NCI-H510A treated with DMSO at 0.1 percent for 48 hours (cell line): ENCODE measurements at regions not wholly inside any gene's neighbourhood (a gene's known extent, or its start where the extent isn't known, plus 50 kb on each side); places are given as distances from the start of the nearest gene placed in this dataset.
A peak's percentile ranks its signal among the peaks of the same experiment; 100 is the strongest.

ENCODE experiments used
- DNase-seq: peaks from one replicate; lab custom pipeline; 2025; lab: John Stamatoyannopoulos, UW

DNA sequence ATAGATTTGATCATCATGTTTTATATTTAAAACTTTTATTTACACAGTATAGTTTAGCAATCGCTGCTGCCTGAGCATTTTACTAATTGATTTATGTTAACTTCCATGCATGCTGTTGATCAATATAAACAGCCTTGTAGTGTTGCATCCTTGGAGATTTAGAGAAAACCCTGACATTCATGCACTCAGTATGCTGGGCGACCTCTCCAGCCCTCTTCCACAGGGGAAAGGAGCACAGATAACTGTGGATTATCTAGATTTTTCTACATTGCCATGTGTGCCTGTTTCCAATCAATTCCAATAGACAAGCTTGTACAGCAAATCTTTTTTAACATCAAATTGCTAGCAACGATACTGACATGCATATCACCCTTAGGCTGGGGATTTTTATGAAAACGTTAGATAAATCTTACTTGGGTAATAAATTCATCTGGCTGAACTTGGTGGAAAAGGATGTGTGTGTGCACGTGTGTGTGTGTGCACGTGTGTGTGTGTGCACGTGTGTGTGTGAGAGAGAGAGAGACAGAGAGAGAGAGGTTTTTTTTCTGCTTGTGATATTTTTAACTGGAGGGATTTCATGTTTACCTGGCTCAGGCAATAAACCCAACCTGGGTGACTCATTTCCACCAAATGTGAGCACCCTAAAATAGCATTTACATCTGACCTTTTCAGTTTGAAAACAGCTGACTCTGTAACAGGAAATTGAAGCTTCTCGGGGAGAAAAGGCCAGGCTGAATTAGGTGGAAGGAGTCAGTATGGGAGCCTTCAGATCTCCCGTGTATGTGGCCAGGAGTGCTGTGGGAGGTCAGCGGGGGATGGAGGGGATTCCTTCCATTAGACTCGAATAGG, 339.8 kb downstream of the PRDM2 start:
- no peak for DNase-seq

DNA sequence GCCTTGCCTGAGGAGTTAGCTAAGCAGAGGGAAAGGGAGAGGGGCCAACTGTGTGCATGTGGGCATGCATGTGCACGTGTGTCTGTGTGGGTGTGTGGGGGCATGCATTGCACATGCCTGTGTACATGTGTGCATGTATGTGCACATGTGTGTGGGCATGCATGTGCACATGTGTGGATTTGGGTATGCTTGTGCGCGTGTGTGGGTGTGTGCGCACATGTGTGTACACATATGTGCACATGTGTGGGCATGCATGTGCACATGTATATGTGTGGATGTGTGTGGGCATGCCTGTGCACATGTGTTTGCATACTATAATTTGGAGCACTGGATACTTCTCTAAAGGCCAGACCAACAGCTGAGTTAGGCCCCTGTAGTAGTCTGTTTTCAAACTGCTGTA, 350.0 kb downstream of the PRDM2 start:
- no peak for DNase-seq

DNA sequence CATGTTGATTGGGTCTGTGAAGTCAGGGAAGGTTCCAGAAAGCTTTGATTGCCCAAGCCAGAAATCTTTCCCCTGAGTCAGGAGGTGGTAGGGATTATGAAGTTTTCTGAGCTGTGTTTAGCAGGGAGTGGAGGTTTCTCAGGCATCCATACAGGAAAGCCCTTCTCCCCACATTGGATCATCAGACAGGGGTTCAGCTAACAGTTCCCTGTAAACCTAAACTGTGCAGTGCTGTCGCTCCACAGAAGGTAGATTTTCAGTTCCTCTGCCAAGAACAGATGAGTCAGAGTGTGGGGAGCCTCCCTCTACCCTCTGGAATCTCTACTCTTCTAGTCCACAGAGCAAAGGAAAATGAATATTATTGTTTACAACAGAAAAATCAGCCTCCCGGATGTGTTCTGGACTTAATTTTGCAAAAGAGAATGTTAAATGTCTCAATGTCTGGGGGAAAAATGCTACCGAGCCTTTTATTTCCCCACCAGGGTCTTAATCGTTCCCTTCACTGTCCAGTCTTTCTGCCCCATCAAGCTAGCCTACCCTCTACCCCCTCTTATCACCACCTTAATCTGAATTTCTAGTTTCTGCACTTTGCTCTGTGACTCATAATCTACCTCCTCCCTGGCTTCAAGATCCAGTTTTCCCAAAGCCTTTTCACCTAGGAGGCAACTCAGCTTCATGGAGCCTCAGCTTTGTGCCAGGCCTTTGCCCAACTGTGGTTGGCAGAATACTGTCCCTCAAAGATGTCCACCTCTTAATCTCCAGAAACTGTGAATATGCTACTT, 355.6 kb downstream of the PRDM2 start:
- DNase-seq, result no peak

DNA sequence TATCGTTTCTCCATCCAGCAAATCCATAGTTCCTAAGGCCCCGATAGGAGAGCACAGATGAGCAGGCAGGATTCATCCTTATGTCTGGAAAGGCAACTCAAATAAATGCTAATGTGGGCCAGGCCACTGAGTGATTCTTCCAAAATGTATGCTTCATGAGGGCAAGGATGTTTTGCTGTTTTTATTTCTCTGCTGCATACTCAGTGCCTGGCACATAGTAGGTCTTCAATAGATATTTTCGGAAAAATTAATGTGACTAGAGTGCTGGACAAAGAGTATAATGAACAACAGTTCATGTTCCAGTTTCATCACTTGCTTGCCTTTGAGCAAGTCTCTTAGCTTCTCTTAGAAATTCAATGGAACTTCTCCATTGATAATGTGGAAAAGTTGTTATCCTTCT, 357.7 kb downstream of the PRDM2 start:
- no peak for DNase-seq

DNA sequence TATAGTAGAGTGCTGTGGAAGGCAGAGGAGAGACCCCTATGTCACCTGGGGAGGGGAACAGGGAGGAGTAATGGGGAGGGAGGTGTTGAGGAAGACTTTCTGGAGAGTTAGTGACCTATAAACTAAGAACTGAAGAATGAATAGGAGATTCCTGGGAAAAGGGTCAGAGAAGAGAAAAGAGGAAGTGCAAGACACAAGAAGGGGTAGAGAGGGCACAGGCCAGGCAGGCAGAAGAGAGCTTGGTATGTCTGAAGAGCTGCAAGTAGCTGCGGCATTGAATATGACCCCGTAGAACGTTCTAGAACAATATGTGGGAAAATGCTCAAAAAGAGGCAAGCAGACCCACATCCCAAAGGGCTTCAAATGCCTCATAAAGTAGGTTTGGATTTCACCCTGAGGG, 361.2 kb downstream of the PRDM2 start:
- no peak for DNase-seq

DNA sequence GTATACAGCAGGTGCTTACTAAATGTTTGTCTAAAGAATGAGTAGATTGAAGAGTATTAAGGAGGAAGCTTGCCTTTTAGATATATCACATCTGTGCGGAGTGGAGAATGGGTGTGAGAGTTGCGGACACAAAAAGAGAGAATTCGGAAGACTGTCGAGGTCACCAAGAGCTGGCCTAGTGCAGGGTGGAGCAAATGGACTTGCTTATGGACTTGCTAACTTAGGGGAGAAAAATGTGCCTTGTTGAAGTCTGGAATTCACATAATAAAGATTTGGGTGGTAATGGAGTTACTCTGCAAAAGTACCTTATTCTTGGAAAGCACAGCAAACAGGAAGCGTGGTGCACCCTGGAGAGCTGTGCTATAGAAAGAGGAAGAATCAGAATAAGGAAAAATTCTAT, 361.7 kb downstream of the PRDM2 start:
- no peak for DNase-seq

DNA sequence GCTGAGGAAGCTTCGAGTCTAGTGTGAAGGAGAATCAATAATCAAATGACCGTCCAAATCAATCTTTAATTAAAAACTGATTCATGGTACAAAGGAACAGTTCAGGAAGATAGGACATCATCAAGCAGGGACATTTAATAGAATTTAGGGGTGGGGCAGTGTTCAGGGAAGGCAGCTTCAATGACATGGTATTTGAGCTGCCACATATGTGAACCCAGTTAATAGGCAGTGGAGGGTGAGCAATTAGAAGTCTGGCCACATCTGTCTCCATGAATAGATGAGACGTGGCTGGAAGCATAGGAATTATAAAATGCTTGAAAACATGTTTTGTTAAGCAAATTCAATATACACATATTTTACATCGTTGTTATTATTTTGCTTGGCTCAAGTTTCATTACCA, 362.7 kb downstream of the PRDM2 start:
- no peak for DNase-seq

DNA sequence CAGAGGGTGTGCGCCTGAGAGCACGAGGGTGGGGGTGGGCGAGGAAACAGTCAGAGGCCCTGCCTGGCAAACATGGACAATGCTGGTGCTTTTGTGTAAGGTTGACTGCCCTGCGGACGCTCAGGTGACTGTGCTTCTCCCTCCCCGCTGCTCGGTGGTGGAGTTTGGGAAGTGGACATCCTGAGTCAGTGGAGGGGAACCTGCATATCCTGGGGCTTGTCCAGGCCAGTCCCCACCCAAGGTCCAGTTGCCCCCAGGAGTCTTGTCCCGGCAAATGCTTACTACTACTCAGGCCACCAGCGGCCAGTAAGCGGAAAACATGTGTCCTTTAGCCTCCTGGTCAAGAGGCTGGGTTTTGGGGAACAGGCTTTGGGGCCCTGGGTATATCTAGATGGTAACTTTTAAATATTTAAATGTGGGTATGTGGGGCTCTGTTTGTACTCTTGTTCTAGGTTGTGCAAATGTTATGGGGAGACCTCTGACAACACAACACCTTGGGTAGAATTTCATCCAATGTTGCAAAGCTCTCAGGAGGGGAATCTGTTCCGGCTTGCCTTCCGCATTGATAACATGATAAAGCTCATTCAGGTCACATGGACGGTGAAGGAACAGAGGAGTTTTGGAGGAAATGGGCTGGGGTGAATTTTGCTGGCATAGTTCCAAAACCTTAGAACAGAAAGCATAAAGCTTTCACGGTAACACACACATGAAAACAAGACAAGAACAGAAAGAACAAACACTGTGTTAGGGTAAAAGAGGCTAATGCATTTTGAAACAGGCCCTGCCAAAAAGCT, 364.9 kb downstream of the PRDM2 start:
- no peak for DNase-seq

DNA sequence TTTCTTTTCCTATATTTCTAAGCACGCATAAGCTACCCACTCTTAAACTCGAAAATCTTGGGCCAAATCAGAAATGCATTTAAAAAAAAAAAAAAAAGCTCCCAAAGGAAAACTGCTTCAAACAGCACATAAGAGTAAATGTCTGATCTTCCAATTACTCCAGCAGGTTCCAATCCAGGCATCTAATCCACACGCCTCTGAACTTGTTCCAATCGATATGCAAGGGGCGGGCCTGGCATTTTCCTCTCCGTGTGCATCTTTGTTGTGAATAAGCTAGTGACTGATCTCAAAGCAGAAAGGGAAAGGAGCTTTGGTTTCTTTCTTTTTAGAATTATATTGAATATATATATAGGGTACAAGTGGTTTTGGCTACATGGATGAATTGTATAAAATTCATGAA, 365.5 kb downstream of the PRDM2 start:
- DNase-seq, result no peak

DNA sequence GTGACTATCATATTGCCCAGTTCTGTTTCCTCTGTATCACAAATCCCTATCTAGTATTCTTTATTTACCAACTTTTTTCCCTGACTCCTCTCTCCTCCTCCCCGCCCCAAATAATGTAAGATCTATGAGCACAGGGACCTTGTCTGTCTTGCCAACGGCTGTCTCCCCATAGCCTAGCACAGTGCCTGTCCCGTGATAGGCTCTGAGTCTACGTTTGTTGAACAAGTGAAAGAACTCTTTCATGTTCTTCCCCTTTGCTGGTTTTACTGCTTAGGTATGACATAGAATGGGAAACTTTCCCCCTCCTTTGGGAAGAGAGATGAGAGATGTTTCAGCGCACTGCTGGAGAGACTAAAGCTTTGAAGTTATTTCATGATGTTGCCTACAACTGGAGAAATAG, 367.0 kb downstream of the PRDM2 start:
- DNase-seq, result no peak

DNA sequence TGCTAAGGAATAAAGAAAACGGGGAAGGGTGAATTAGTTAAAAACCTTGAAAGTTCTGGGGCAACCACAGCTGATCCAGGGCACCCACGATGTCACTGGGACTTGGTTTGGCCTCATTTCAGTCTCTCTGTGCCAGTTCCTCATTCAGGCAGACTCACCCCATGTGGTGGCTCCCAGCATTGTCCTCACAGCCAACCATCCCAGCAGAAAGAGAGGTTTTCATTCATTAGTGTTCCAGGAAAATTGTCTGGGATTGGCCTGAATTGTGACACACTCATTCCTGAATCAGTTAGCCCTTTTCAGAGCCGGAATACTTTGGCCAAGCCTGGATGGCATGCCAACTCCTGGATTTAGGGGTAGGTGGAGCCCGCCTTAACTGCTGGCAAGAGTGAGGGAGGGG, 367.7 kb downstream of the PRDM2 start:
- no peak for DNase-seq

DNA sequence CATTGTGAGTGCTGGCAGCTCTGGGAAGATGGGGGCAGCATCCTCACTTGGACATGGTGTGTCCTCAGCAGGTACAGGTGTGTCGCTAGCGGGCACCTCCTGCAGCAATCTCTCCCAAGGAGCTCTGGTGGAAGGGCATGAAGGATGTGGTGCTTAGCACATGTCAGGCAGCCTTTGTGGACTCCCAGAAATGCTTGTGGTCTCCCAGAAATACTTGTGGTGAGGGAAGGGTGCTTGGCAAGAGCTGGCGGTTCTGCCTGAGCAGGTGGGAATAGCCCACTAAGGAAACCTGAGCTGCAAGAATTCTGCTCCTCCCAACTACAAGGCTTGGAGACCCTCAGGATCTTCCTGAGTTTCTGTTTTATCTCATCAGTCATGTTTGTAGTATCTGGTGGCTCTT, 371.6 kb downstream of the PRDM2 start:
- DNase-seq, result no peak

DNA sequence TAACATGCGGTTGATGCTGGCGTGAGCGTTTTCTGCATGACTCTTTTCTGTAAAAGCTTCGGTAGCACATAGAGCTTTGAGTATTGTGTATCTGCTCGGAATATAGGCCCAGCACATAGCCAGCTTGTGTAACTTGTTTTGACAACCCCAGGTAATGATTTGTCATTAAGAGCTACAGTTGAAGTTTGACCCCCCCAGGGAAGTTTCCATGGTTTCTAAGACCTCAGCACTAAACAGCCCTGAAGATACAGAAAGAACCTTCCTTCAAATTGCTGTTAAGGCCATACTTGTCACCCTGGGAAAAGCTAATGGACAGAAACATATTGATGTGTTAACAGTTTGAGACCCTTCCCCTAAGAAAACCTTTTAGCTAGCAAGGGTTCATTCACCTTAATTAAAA, 380.7 kb downstream of the PRDM2 start:
- DNase-seq, result no peak

DNA sequence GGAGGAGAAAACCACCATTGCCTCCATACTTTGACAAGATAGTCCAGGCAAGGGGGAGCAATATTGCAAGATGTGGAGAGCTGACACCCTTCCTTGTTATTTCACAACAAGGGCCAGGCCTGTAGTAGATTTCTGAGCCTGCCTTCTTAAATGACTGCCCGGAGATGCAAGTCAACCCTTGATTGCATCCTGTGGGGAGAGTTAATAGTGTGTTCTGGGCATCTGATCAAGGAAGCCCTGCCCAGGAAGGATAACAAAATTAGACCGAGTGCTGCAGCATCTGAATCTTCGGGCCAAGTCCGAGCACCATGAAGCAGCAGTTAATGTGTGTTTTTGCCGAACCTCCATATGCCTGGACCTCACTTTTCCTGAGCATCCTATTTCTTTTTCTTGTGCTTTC, 382.3 kb downstream of the PRDM2 start:
- no peak for DNase-seq

DNA sequence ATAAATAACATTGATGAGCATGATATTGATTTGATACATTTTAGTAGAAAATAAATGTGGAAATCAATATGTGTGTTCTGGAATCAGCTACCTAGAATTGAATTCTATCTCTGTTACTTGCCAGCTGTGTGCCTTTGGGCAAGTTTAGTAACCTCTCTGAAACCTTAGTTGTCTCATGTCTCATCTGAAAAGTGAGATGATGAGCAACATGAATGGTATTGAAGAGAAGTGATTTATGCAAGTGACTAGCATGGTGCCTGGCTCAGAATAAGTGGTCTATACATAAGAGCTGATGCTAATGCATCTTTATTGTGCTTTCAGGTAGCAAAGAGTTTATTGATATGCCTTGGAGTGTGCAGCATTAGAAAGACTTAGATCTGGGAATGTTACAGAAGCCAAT, 383.3 kb downstream of the PRDM2 start:
- no peak for DNase-seq

DNA sequence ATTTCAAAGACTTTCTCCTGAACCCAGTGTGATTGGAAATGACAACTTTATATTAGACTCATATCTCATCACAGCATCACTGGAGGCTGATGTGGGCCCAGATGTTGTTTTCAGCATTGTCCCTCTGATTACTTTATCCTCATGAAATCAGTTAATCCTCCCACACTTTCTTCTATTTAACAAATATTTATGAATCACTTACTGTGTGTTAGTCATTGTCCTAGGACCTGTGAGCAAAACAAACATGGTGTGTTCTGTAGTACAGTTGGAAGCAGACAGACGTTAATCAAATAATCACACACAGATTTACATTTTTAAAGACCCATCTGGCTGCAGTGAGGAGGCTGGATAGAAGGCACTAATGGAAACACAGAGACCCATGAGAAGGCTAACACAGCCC, 383.7 kb downstream of the PRDM2 start:
- no peak for DNase-seq

DNA sequence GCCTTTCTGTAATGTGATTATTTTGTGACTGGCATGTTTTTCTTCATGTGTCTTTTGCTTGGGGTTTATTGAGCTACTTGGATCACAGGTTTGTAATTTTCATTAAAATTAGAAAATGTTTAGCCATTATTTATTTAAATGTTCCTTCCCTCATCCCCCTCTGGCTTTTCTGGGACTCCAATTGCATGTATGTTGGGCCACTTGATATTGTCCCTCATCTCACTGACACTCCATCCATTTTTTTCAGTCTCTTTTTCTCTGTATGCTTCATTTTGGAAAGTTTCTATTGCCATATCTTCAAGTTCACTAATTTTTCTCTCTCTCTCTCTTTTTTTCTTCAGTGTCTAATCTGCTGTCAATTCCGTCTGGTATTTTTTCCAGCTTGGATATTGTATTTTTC, 390.1 kb downstream of the PRDM2 start:
- no peak for DNase-seq

DNA sequence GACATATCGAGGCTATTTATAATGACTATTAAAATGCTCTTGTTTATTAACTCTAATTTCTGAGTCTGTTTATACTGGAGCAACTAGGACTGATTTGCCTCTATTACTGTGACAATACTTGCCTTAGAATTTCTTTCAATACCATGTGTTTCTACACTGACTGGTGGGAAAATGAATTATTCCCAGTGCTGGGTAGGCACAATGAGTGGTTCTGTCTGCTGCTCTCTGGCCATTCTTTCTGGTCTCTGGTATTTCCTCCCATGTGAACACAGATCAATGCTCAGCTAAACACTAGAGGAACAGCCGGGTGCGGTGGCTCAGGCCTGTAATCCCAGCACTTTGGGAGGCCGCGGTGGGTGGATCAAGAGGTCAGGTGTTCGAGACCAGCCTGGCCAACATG, 390.5 kb downstream of the PRDM2 start:
- no peak for DNase-seq

DNA sequence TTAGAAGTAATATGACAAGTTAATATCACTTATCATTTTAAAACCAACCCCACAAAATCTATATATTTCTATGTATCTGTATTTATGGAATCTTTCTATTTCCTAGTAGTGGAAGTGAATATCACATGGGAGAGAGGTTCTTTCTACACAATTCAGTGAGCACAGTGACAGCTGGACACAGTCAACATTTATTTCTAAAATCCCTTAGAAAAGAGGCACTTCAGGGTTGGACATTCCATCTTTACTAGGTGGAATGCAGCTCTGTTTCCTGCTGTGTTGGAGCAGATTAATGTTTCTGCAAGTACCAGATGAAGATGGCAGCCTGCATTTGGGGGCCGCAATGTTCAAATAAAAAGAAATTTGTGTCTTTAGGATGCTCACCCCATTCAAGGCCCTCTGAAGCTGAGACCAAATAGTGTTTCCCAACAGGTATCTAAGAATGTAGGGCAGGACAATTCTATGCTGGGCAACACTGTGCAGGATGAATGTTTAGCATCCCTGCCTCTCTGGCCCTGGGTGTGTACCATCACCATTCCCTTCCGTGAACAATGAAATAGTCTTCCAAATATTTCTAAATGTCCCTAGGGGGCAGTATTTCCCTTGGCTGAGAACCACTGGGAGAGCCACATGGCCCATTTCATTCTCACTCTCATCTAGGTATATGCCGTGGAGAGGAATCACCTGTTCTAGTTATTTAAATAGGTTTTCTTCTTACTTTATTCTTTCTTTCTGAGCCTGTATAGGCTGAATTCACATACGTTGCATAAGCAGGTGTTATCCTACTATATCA, 394.8 kb downstream of the PRDM2 start:
- DNase-seq, result peak; percentile 87

DNA sequence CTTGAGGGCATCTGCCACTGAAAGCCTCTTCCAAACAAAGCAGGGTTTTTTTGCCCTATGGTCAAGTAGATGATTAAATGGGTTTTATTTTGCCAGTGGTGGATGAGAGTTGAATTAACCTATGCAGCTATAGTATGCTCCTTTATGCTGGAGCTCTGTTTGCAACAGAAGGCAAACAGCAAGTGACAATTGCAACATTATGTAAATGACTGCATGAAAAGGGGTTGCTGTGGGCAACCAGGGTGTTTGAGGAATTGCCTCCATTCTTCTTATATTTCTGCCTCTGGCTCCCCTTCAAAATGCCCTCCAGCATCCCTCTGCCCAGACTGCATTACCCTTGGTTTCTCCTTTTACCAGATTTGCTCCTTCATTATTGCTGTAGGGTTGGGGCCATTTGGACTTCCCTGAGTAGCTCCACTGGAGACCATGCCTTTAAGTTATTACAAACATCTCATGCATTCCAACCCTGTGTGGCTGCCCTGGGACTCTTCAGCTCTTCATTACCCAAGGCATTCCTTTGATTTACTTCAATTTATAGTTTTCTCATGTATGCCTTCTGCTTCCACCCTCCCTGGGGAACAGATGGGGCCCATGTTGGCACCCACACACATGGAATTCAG, 398.4 kb downstream of the PRDM2 start:
- no peak for DNase-seq

DNA sequence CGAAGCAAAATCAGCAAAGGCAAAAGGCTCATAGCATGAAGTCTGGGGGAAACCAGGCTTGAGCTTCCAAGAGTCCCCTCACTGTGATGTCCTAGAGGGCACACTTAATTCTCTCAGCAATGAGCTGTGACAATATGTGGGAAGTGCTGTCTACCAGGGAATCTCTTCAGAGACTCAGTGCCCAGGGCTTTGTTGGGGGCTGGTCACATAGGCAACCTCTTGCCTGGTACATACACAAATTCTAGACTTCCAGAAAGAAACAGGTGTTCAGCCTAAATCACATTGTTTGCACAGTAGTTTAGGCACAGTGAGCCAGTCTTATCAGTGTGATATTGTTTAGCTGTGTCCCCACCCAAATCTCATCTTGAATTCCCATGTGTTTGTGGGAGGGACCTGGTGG, 400.5 kb downstream of the PRDM2 start:
- DNase-seq, result no peak

DNA sequence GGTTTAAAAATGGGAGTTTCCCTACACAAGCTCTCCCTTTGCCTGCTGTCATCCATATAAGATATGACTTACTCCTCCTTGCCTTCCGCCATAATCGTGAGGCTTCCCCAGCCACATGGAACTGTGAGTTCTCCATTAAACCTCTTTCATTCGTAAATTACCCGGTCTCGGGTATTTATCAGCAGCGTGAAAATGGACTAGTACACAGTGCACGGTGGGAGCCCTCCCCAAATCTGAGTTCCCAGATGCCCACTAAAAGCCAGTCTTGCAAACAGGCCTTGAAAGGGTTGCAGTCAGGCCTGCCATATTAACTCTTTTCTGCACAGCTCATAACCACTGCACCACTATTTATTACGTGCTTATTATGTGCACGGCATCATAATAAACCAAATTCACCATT, 400.9 kb downstream of the PRDM2 start:
- no peak for DNase-seq
